ENCODE measurements at regions not wholly inside any gene's neighbourhood (a gene's known extent, or its start where the extent isn't known, plus 50 kb on each side); places are given as distances from the start of the nearest gene placed in this dataset.

DNA sequence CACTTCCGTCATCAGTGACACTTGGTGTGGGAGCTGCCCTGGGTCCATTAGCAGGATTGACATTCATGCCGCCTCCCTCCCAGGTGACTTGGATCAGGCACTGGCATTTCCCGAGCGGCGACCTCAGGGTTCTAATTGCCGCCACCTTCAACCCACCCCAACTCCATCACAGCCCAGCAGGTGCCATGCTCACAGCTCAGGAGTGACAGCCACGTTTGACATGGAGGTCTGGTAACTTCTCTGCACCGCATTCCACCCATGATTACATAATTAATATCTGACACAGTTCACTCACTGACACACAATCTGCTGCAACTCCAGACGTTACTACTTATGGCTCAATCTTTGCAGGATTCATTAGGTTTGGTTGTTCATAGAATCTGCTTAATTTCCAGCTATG, 450.9 kb upstream of the MYT1L start:
- TF ChIP-seq CTCF (IDR thresholded peaks at IDR 0.05; ENCODE audit: low read length) (no peak), EZH2 (IDR thresholded peaks at IDR 0.05; ENCODE audit: borderline replicate concordance, low read length) (no peak)
